SK-N-SH (cell line): ENCODE measurements at regions not wholly inside any gene's neighbourhood (a gene's known extent, or its start where the extent isn't known, plus 50 kb on each side); places are given as distances from the start of the nearest gene placed in this dataset.

Experiments
- CTCF ChIA-PET: fragments of 300-600, 350-600 bp; formaldehyde crosslinking; extraction: SDS; loops from one replicate; lab custom pipeline; 2021; lab: Yijun Ruan, JAX
- POLR2A ChIA-PET: fragments of 350-600 bp; sonication (Branson Sonifier 250); formaldehyde crosslinking; extraction: SDS; loops from one replicate; lab custom pipeline; 2020; ENCODE audit warnings: antibody characterized with exemption, inconsistent platforms; lab: Yijun Ruan, JAX
- DNase-seq: peaks from one replicate; pipeline ENCODE4 v3.0.0; 2012
- H2AFZ ChIP-seq: fragments of 200-600 bp; sonication (generic); 2 replicates; pipeline ENCODE4 v1.8.1; 2016; ENCODE audit warnings: antibody characterized with exemption, mild to moderate bottlenecking, low read depth
- H3F3A ChIP-seq: fragments of 200-600 bp; sonication (generic); replicated peaks from 2 replicates; pipeline ENCODE3; 2016; ENCODE audit warnings: antibody characterized with exemption, mild to moderate bottlenecking; ENCODE audit not compliant: insufficient read depth
- H3K27ac ChIP-seq, 2 experiments: fragments of 200-500 bp in 1 of 2; fragments of 200-600 bp in 1 of 2; sonication (Bioruptor generic) in 1 of 2; sonication (generic), shearing (Covaris generic) in 1 of 2; 2 replicates each; pipeline versions ENCODE4 v1.5.1 to v1.6.1; 2014 to 2016; ENCODE audit warnings: low read depth in 2 of 2, inconsistent platforms in 1 of 2, low read length in 1 of 2, mild to moderate bottlenecking in 1 of 2, mixed read lengths in 1 of 2
- H3K27me3 ChIP-seq: fragments of 200-600 bp; sonication (generic), shearing (Covaris generic); 2 replicates; pipeline ENCODE4 v1.6.1; 2016; ENCODE audit warnings: mixed run types; ENCODE audit not compliant: insufficient read depth
- H3K36me3 ChIP-seq, 2 experiments: fragments of 200-500 bp in 1 of 2; fragments of 200-600 bp in 1 of 2; sonication (Bioruptor generic) in 1 of 2; sonication (generic) in 1 of 2; replicated peaks in 1 of 2; 2 replicates each; pipeline versions ENCODE3 to v1.5.1; 2014 to 2016; ENCODE audit warnings: low read length in 1 of 2, mild to moderate bottlenecking in 1 of 2; ENCODE audit not compliant: insufficient read depth in 2 of 2, control insufficient read depth in 1 of 2
- H3K4me1 ChIP-seq, 2 experiments: fragments of 200-500 bp in 1 of 2; fragments of 200-600 bp in 1 of 2; sonication (Bioruptor generic) in 1 of 2; sonication (generic), shearing (Covaris generic) in 1 of 2; 2 replicates each; pipeline versions ENCODE4 v1.5.1 to v1.6.1; 2014 to 2016; ENCODE audit warnings: low read depth in 1 of 2, low read length in 1 of 2, mixed run types in 1 of 2; ENCODE audit not compliant: insufficient read depth in 2 of 2, control insufficient read depth in 1 of 2
- H3K4me2 ChIP-seq: fragments of 200-600 bp; sonication (generic), shearing (Covaris generic); 2 replicates; pipeline ENCODE4 v1.6.1; 2017; ENCODE audit warnings: mixed run types
- H3K4me3 ChIP-seq, 2 experiments: fragments of 200-500 bp in 1 of 2; fragments of 200-600 bp in 1 of 2; sonication (Bioruptor generic) in 1 of 2; sonication (generic), shearing (Covaris generic) in 1 of 2; 2 replicates each; pipeline versions ENCODE4 v1.5.1 to v1.8.1; 2014 to 2016; ENCODE audit warnings: low read depth in 2 of 2, inconsistent platforms in 1 of 2, low read length in 1 of 2, mild to moderate bottlenecking in 1 of 2, mixed read lengths in 1 of 2, moderate library complexity in 1 of 2
- H3K79me2 ChIP-seq: fragments of 200-600 bp; sonication (generic); 2 replicates; pipeline ENCODE4 v1.8.1; 2017; ENCODE audit warnings: mild to moderate bottlenecking; ENCODE audit not compliant: insufficient read depth
- H3K9ac ChIP-seq: fragments of 200-600 bp; sonication (generic); 2 replicates; pipeline ENCODE4 v1.6.1; 2017; ENCODE audit warnings: mixed run types
- H3K9me2 ChIP-seq: fragments of 200-600 bp; sonication (generic); 2 replicates; pipeline ENCODE4 v1.6.1; 2017; ENCODE audit warnings: mixed run types
- H3K9me3 ChIP-seq: fragments of 200-600 bp; sonication (generic); 2 replicates; pipeline ENCODE4 v1.6.1; 2017; ENCODE audit warnings: mixed run types, mild to moderate bottlenecking, moderate library complexity
- H4K20me1 ChIP-seq: fragments of 200-600 bp; sonication (generic); 2 replicates; pipeline ENCODE4 v1.6.1; 2017; ENCODE audit warnings: mild to moderate bottlenecking, mixed run types; ENCODE audit not compliant: insufficient read depth
- CTCF ChIP-seq: fragments of 200-600 bp; sonication (generic); IDR thresholded peaks from 2 replicates; pipeline ENCODE4 v1.6.1; 2017; ENCODE audit warnings: antibody characterized with exemption, mild to moderate bottlenecking, moderate library complexity
- EP300 ChIP-seq, 2 experiments: IDR thresholded peaks; 2 replicates each; pipeline versions ENCODE4 v1.4.0 to v1.6.1; 2012; ENCODE audit warnings: borderline replicate concordance in 1 of 2, low read depth in 1 of 2, low read length in 1 of 2
- EZH2phosphoT487 ChIP-seq: fragments of 200-600 bp; sonication (generic); IDR thresholded peaks from 2 replicates; pipeline ENCODE4 v1.6.1; 2017; ENCODE audit warnings: low read depth, mixed run types, mild to moderate bottlenecking, antibody characterized with exemption, moderate library complexity, borderline replicate concordance
- FOSL2 ChIP-seq: IDR thresholded peaks from 2 replicates; pipeline ENCODE4 v1.4.0; 2012; ENCODE audit warnings: low read depth, mild to moderate bottlenecking, moderate library complexity, borderline replicate concordance
- FOXJ3 ChIP-seq: sonication (generic); formaldehyde crosslinking; IDR thresholded peaks from 2 replicates; pipeline ENCODE4 v1.5.1; 2020; ENCODE audit warnings: mild to moderate bottlenecking, missing genetic modification reagents
- FOXM1 ChIP-seq: IDR thresholded peaks from 2 replicates; pipeline ENCODE4 v1.4.0; 2012; ENCODE audit warnings: low read depth, mild to moderate bottlenecking
- GABPA ChIP-seq: IDR thresholded peaks from 2 replicates; pipeline ENCODE4 v1.4.0; 2012; ENCODE audit warnings: low read depth, mild to moderate bottlenecking
- GATA2 ChIP-seq: sonication (generic); formaldehyde crosslinking; IDR thresholded peaks from 2 replicates; pipeline ENCODE4 v1.5.0; 2020; ENCODE audit warnings: mild to moderate bottlenecking, missing genetic modification reagents
- IRF3 ChIP-seq: fragments of 150-350 bp; IDR thresholded peaks from 2 replicates; pipeline ENCODE4 v1.6.1; 2016; ENCODE audit warnings: mild to moderate bottlenecking, low read depth, low read length
- JUND ChIP-seq: IDR thresholded peaks from 2 replicates; pipeline ENCODE4 v1.4.0; 2012
- MAX ChIP-seq: IDR thresholded peaks from 2 replicates; pipeline ENCODE4 v1.4.0; 2012; ENCODE audit warnings: low read depth
- MEF2A ChIP-seq: IDR thresholded peaks from 2 replicates; pipeline ENCODE4 v1.4.0; 2012; ENCODE audit warnings: low read depth, borderline replicate concordance
- MXI1 ChIP-seq: IDR thresholded peaks from 2 replicates; pipeline ENCODE4 v1.6.1; 2012; ENCODE audit warnings: mild to moderate bottlenecking, low read depth, low read length, improper control_type of control experiment
- NFIC ChIP-seq: IDR thresholded peaks from 2 replicates; pipeline ENCODE4 v1.4.0; 2012; ENCODE audit warnings: borderline replicate concordance
- NRF1 ChIP-seq: IDR thresholded peaks from 2 replicates; pipeline ENCODE4 v1.6.1; 2012; ENCODE audit warnings: low read depth, mild to moderate bottlenecking, low read length
- PBX3 ChIP-seq: IDR thresholded peaks from 2 replicates; pipeline ENCODE4; 2012
- POLR2AphosphoS5 ChIP-seq: IDR thresholded peaks from 2 replicates; pipeline ENCODE4 v1.6.1; 2012; ENCODE audit warnings: low read depth, low read length
- RAD21 ChIP-seq: IDR thresholded peaks from 2 replicates; pipeline ENCODE4 v1.6.1; 2012; ENCODE audit warnings: mild to moderate bottlenecking, low read length
- RCOR1 ChIP-seq: fragments of 150-350 bp; IDR thresholded peaks from 2 replicates; pipeline ENCODE4 v1.6.1; 2017; ENCODE audit warnings: antibody characterized with exemption, low read length
- RXRA ChIP-seq: IDR thresholded peaks from 2 replicates; pipeline ENCODE4 v1.4.0; 2012; ENCODE audit warnings: low read depth, mild to moderate bottlenecking, borderline replicate concordance
- SIN3A ChIP-seq: IDR thresholded peaks from 2 replicates; pipeline ENCODE4 v1.6.1; 2012; ENCODE audit warnings: low read depth, mild to moderate bottlenecking, low read length, moderate library complexity, borderline replicate concordance
- TCF12 ChIP-seq: IDR thresholded peaks from 2 replicates; pipeline ENCODE4 v1.4.0; 2012
- TEAD4 ChIP-seq: IDR thresholded peaks from 2 replicates; pipeline ENCODE4 v1.4.0; 2012; ENCODE audit warnings: mild to moderate bottlenecking, borderline replicate concordance; ENCODE audit not compliant: insufficient read depth
- YY1 ChIP-seq: IDR thresholded peaks from 2 replicates; pipeline ENCODE4 v1.4.0; 2012; ENCODE audit warnings: low read depth, mild to moderate bottlenecking
- ZBTB33 ChIP-seq: IDR thresholded peaks from 2 replicates; pipeline ENCODE4 v1.4.0; 2012; ENCODE audit warnings: low read depth, borderline replicate concordance
- WGBS: methylation state at CpG from one replicate; pipeline ENCODE4 v1.1.6; 2017; ENCODE audit warnings: low lambda C conversion rate; 5-methylcytosine and 5-hydroxymethylcytosine counted together

- TF ChIP-seq PBX3 (peak; percentile 47), ZBTB33 (no peak), NRF1 (no peak), MAX (no peak), RAD21 (no peak), TCF12 (peak; percentile 72), NFIC (peak; percentile 63; the same call in 1 of the 2 replicates), FOXJ3 (no peak), JUND (no peak), SIN3A (no peak), GABPA (no peak), POLR2AphosphoS5 (no peak), FOSL2 (no peak), GATA2 (CRISPR knock-in tag) (no peak), RXRA (peak; percentile 32; the same call in 1 of the 2 replicates)
These were observed 469.2 kb upstream of the DIPK2B start (continued) for GRCh38 chrX:45669715-45670340.

- Histone ChIP-seq H3K4me3 (no peak overlapping the region; a peak in 1 of 4 replicates), H3K4me1 (peaks cover 0 to 7% of the 10 kb centered on the region in 2 experiments; a peak in 2 of 4 replicates), H3K36me3 (no peaks in the 10 kb centered on the region), H2AFZ (no peak overlapping the region), H3K27ac (peak overlapping the region; percentile 55 to 88; a peak in 3 of 4 replicates), H3K9ac (peak overlapping the region; percentile 39; the same call in 1 of the 2 replicates), H4K20me1 (no peaks in the 10 kb centered on the region), H3F3A (peaks cover 29% of the 10 kb centered on the region), H3K27me3 (no peaks in the 10 kb centered on the region), H3K9me2 (no peaks in the 10 kb centered on the region), H3K4me2 (peak overlapping the region; percentile 49), H3K9me3 (no peaks in the 10 kb centered on the region), H3K79me2 (no peaks in the 10 kb centered on the region)
- no peak for DNase-seq
- 16% methylated on average over 6 of the region's 6 CpGs for WGBS
- CTCF ChIA-PET = no interaction called here
- POLR2A ChIA-PET = no interaction called here
- TF ChIP-seq RCOR1 (no peak), FOXJ3 (no peak), YY1 (no peak), FOXM1 (no peak), MEF2A (no peak), EZH2phosphoT487 (no peak), IRF3 (no peak), MXI1 (no peak), POLR2AphosphoS5 (no peak), TEAD4 (0 out of 2 replicates have a peak, but pooled peaks have one; percentile 18), TCF12 (peak; percentile 54), NFIC (peak; percentile 83), EP300 (IDR thresholded peaks at IDR 0.05; ENCODE audit: borderline replicate concordance in 1 of 2, low read depth in 1 of 2, low read length in 1 of 2) (peak in 1 of 2 experiments; percentile 9; a peak in 1 of 4 replicates), GABPA (no peak), CTCF (peak; percentile 17; the same call in 1 of the 2 replicates), RXRA (peak; percentile 48; the same call in 1 of the 2 replicates)
These were observed 468.2 kb upstream of the DIPK2B start for GRCh38 chrX:45668686-45669443.
